VCaP (cell line): ENCODE measurements at regions not wholly inside any gene's neighbourhood (a gene's known extent, or its start where the extent isn't known, plus 50 kb on each side); places are given as distances from the start of the nearest gene placed in this dataset.

Experiments
- H3K27ac ChIP-seq: fragments of 450-650 bp; 2 replicates; pipeline ENCODE4 v1.5.1; 2017
- TF ChIP-seq, protein P1 (sequence below): fragments of 450-650 bp; conservative IDR thresholded peaks from 2 replicates; pipeline ENCODE4 v1.5.1; 2017; ENCODE audit warnings: mild to moderate bottlenecking, moderate library complexity

- no peak overlapping the region for H3K27ac ChIP-seq
- TF ChIP-seq, protein P1, sequence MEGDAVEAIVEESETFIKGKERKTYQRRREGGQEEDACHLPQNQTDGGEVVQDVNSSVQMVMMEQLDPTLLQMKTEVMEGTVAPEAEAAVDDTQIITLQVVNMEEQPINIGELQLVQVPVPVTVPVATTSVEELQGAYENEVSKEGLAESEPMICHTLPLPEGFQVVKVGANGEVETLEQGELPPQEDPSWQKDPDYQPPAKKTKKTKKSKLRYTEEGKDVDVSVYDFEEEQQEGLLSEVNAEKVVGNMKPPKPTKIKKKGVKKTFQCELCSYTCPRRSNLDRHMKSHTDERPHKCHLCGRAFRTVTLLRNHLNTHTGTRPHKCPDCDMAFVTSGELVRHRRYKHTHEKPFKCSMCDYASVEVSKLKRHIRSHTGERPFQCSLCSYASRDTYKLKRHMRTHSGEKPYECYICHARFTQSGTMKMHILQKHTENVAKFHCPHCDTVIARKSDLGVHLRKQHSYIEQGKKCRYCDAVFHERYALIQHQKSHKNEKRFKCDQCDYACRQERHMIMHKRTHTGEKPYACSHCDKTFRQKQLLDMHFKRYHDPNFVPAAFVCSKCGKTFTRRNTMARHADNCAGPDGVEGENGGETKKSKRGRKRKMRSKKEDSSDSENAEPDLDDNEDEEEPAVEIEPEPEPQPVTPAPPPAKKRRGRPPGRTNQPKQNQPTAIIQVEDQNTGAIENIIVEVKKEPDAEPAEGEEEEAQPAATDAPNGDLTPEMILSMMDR = no peak
Measured at GRCh38 chr9:83151627-83152137, 88.7 kb upstream of the RASEF start.

DNA sequence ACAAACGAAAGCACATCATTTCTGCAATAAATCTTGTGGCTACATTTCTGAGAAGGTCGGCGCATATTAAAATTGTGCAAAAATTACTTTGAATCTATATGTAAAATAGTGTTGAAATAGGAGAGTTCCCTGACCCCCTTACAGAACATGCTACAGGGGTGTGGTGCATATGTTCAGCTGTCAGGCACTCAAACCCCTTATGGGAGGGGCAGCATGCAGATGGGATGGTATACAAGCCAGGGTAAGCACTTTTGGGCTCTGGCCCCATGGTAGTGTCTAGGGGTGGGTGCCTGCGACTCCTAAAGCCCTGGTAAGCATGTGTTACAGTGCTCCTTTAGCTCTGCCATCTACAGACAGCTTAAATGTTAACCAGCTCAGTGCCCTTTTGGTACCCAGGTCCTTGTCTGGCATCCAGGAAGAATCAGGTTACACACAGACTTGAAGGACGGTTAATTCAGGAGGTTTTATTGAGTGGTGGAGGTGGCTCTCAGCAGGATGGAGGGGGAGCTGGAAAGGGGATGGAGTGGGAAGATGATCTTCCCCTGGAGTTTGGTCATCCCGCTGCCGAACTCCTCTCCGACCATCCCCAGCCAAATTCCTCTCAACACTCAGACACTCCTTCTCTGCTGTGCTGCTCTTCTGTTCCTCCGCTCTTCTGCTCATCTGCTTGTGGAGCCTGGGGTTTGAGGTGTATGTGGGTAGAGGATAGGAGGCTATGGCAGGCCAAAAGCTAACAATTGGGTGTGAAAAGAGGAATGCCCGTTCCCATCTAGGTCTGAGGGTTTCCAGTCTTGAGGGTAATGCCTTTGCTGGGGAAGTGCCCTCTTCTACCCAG, 84.6 kb upstream of the RASEF start:
- TF ChIP-seq, protein P1 = no peak
- H3K27ac ChIP-seq = no peak overlapping the region

- peak overlapping the region; percentile 27; the same call in 1 of the 2 replicates for H3K27ac ChIP-seq
- TF ChIP-seq, protein P1 = no peak
Measured at GRCh38 chr9:83146325-83146724, 83.4 kb upstream of the RASEF start.

DNA sequence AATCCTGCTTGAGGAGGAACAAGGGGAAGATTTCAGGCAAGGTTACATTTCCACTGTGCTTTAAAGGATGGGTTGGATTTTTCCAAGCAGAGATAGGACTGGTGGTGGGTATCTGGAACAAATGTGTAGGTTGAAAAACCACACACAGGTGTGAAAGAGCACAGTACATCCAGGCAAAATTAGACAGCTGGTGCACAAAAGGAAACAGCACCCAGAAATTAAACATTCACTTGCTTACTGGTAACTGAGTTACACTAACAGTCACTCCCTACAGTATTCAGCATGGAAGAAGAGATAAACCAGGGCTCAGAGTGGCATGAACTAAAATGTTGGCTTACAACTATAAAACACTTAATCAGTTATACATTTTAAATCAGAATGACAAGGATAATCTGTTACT, 81.5 kb upstream of the RASEF start:
- TF ChIP-seq, protein P1 = no peak
- H3K27ac ChIP-seq = peak overlapping the region; percentile 22; the same call in 1 of the 2 replicates

DNA sequence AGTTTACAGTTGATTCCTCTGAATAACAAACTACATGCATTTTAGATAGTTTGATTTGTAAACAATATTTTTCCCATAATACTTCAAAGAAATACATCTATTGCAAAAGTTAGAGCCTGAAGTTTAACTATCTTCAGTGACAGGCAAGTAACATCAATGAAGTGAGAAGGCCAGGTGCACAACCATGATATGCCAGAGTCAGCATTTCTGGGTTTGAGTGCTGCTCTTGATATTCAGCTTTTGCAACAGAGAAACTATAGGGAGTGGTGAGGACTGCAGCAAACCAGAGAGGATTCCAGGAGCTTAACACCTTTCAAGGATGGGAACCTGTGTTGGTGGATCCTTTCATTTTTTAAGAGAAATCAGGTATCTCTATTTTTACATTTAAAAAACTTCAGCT, 79.4 kb upstream of the RASEF start:
- TF ChIP-seq, protein P1 = no peak
- H3K27ac ChIP-seq = peak overlapping the region; percentile 82

- TF ChIP-seq, protein P1 = no peak
- peak overlapping the region; percentile 82 for H3K27ac ChIP-seq
Measured at GRCh38 chr9:83141887-83142286, 78.9 kb upstream of the RASEF start.

DNA sequence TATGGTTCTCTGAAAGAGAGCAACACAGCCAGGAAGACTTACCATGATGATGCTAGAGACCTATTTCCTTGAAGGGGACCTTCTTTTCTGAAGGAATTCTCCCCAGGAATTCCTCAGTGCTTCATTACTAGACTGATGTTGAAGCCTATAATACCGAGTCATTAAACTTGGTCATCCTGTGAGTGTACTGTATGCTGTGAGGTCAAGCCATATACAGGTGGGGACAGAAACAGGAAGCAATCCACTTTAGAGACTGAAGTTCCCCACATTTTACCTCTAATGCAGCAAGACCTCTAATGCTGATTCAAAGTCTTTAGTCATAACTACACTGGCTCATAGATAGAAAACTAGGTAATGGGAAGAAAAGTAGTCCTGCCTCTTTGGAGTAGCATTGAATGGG, 77.1 kb upstream of the RASEF start:
- TF ChIP-seq, protein P1 = no peak
- H3K27ac ChIP-seq = peak overlapping the region; percentile 82
